A673 (cell line): ENCODE measurements at regions not wholly inside any gene's neighbourhood (a gene's known extent, or its start where the extent isn't known, plus 50 kb on each side); places are given as distances from the start of the nearest gene placed in this dataset.

ENCODE experiments used
- BruUV-seq: library from RNA; stranded (reverse); fragments of 400-500 nt; replicated peaks from 2 replicates; lab custom pipeline; 2021; lab: Mats Ljungman, UMichigan
- CTCF ChIA-PET: fragments of 300-600 bp; sonication (Branson Sonifier 250); formaldehyde crosslinking; loops from one replicate; lab custom pipeline; 2022; ENCODE audit warnings: antibody characterized with exemption; lab: Charles Lee
- POLR2A ChIA-PET: fragments of 300-600 bp; sonication (Branson Sonifier 250); formaldehyde crosslinking; loops from one replicate; lab custom pipeline; 2022; ENCODE audit warnings: antibody characterized with exemption; ENCODE audit not compliant: low non-redundant PET; lab: Charles Lee
- DNase-seq: peaks from one replicate; pipeline ENCODE4 v3.0.0-alpha.2; 2015; ENCODE audit warnings: low spot score
- H3K27ac ChIP-seq: fragments of 200-600 bp; sonication (generic); 2 replicates; pipeline ENCODE4 v1.5.1; 2016; ENCODE audit warnings: mixed run types, low read depth, mild to moderate bottlenecking, mixed read lengths, antibody characterized with exemption, low read length; ENCODE audit not compliant: poor library complexity, severe bottlenecking
- H3K27me3 ChIP-seq: fragments of 200-600 bp; sonication (generic); replicated peaks from 2 replicates; pipeline ENCODE4 v1.6.1; 2017; ENCODE audit warnings: mixed run types, low read depth, mild to moderate bottlenecking, mixed read lengths, antibody characterized with exemption, low read length; ENCODE audit not compliant: insufficient read depth, poor library complexity
- H3K36me3 ChIP-seq: fragments of 200-600 bp; sonication (generic); 2 replicates; pipeline ENCODE4 v1.6.1; 2016; ENCODE audit warnings: mixed run types, mild to moderate bottlenecking, mixed read lengths, antibody characterized with exemption, low read length; ENCODE audit not compliant: insufficient read depth, poor library complexity, severe bottlenecking
- H3K4me1 ChIP-seq: fragments of 200-600 bp; sonication (generic); 2 replicates; pipeline ENCODE4 v1.6.1; 2017; ENCODE audit warnings: mixed run types, mild to moderate bottlenecking, mixed read lengths, antibody characterized with exemption, low read length; ENCODE audit not compliant: insufficient read depth, poor library complexity, severe bottlenecking
- H3K4me3 ChIP-seq: fragments of 200-600 bp; sonication (generic); 2 replicates; pipeline ENCODE4 v1.5.1; 2016; ENCODE audit warnings: low read depth, mixed run types, mild to moderate bottlenecking, mixed read lengths, low read length; ENCODE audit not compliant: poor library complexity, severe bottlenecking
- H3K9me3 ChIP-seq: fragments of 200-600 bp; sonication (generic); 2 replicates; pipeline ENCODE4 v1.6.1; 2016; ENCODE audit warnings: mixed run types, low read depth, mild to moderate bottlenecking, mixed read lengths, antibody characterized with exemption, low read length; ENCODE audit not compliant: poor library complexity, severe bottlenecking
- CTCF ChIP-seq: fragments of 300-800, 200-600 bp; sonication (generic); conservative IDR thresholded peaks from 2 replicates; pipeline ENCODE4 v1.5.1; 2017; ENCODE audit warnings: low read depth, mild to moderate bottlenecking, antibody characterized with exemption, low read length, moderate library complexity, mixed read lengths
- EZH2 ChIP-seq: fragments of 200-600 bp; sonication (generic); IDR thresholded peaks from 2 replicates; pipeline ENCODE4 v1.6.1; 2017; ENCODE audit warnings: borderline replicate concordance, low read depth, mild to moderate bottlenecking, mixed read lengths, antibody characterized with exemption, low read length; ENCODE audit not compliant: poor library complexity, severe bottlenecking
- intact Hi-C: fragments of 100-400 bp; cut with micrococcal nuclease; formaldehyde crosslinking; loops from one replicate; pipeline ENCODE4 v1.10.0; 2022; ENCODE audit not compliant: unreplicated experiment

- H3K27me3 ChIP-seq: no peaks in the 10 kb centered on the region
- no peaks in the 10 kb centered on the region for H3K4me1 ChIP-seq
- no peaks in the 10 kb centered on the region for H3K36me3 ChIP-seq
- intact Hi-C loops: no loop called here
- no TSS peak for BruUV-seq
- no peak for TF ChIP-seq EZH2
- no peak for TF ChIP-seq CTCF
- no peak overlapping the region for H3K4me3 ChIP-seq
- ChIA-PET CTCF (no interaction called here), POLR2A (no interaction called here)
- no peaks in the 10 kb centered on the region for H3K9me3 ChIP-seq
- DNase-seq: no peak
- H3K27ac ChIP-seq: no peak overlapping the region
Measured at GRCh38 chr5:99998319-99998718, 536.9 kb upstream of the FAM174A start.

GRCh38 chr5:99995407-99995806, 539.8 kb upstream of the FAM174A start:
- Histone ChIP-seq H3K36me3 (no peaks in the 10 kb centered on the region), H3K27ac (no peak overlapping the region), H3K4me1 (no peaks in the 10 kb centered on the region), H3K27me3 (no peaks in the 10 kb centered on the region), H3K9me3 (no peaks in the 10 kb centered on the region), H3K4me3 (no peak overlapping the region)
- TF ChIP-seq CTCF (no peak), EZH2 (no peak)
- DNase-seq: no peak
- ChIA-PET CTCF (no interaction called here), POLR2A (no interaction called here)
- intact Hi-C loops: no loop called here
- no TSS peak for BruUV-seq

- CTCF ChIA-PET: no interaction called here
- Histone ChIP-seq H3K27ac (no peak overlapping the region), H3K27me3 (no peaks in the 10 kb centered on the region), H3K4me1 (no peaks in the 10 kb centered on the region), H3K4me3 (no peak overlapping the region), H3K36me3 (no peaks in the 10 kb centered on the region), H3K9me3 (no peaks in the 10 kb centered on the region)
- TF ChIP-seq CTCF (no peak), EZH2 (no peak)
- DNase-seq: no peak
- POLR2A ChIA-PET: no interaction called here
- intact Hi-C loops: no loop called here
- no TSS peak for BruUV-seq
Measured at GRCh38 chr5:99973779-99974178, 561.4 kb upstream of the FAM174A start.
